Sigmoid colon (tissue), 6 donors: ENCODE measurements at regions not wholly inside any gene's neighbourhood (a gene's known extent, or its start where the extent isn't known, plus 50 kb on each side); places are given as distances from the start of the nearest gene placed in this dataset.

ENCODE experiments used
- DNase-seq: peaks from one replicate; pipeline ENCODE4 v3.0.0-alpha.2; 2019
- H3K27ac ChIP-seq, 4 donors: fragments of 200-600 bp; sonication (generic); one replicate each; pipeline ENCODE4 v1.5.1; 2016 to 2019; ENCODE audit warnings: mild to moderate bottlenecking in 1 of 4
- H3K27me3 ChIP-seq, 3 donors: fragments of 200-600 bp; sonication (generic); one replicate each; pipeline ENCODE4 v1.5.1; 2019; ENCODE audit warnings: mild to moderate bottlenecking in 1 of 3
- H3K36me3 ChIP-seq, 4 donors: fragments of 200-600 bp; sonication (generic); one replicate each; pipeline ENCODE4 v1.5.1; 2016 to 2019
- H3K4me1 ChIP-seq, 4 donors: fragments of 200-600 bp; sonication (generic); one replicate each; pipeline ENCODE4 v1.5.1; 2017 to 2019
- H3K4me3 ChIP-seq, 4 donors: fragments of 200-600 bp; sonication (generic); one replicate each; pipeline ENCODE4 v1.5.1; 2017 to 2019; ENCODE audit warnings: mild to moderate bottlenecking in 2 of 4, moderate library complexity in 1 of 4
- H3K9me3 ChIP-seq, 4 donors: fragments of 200-600 bp in 3 of 4; sonication (generic) in 3 of 4; one replicate each; pipeline versions ENCODE4 v1.5.1 to v1.6.1; 2013 to 2019
- EP300 ChIP-seq, 4 donors: sonication (generic); formaldehyde crosslinking; IDR thresholded peaks; one replicate each; pipeline ENCODE4 v1.6.1; 2017; ENCODE audit warnings: antibody characterized with exemption in 4 of 4
- POLR2A ChIP-seq, 2 donors: fragments of 450-650 bp; IDR thresholded peaks; one replicate each; pipeline ENCODE4 v1.6.1; 2016; ENCODE audit warnings: antibody characterized with exemption in 2 of 2, mild to moderate bottlenecking in 2 of 2, moderate library complexity in 2 of 2
- POLR2AphosphoS5 ChIP-seq, 4 donors: sonication (generic); formaldehyde crosslinking; IDR thresholded peaks; one replicate each; pipeline ENCODE4 v1.6.1; 2017; ENCODE audit warnings: antibody characterized with exemption in 4 of 4
- WGBS, 2 donors: extraction: QIAGEN DNeasy Blood & Tissue Kit; methylation state at CpG; one replicate each; pipeline ENCODE4 v1.1.7; 2013; 5-methylcytosine and 5-hydroxymethylcytosine counted together
- intact Hi-C: fragments of 100-400 bp; cut with DNase I; formaldehyde crosslinking; loops from one replicate; pipeline ENCODE4 v1.15.1; 2023
- TF ChIP-seq, protein P1 (sequence below), 4 experiments: fragments of 450-650 bp in 3 of 4; fragments of 200-600 bp in 1 of 4; IDR thresholded peaks; one replicate each; pipeline ENCODE4 v1.5.1; 2016 to 2019; ENCODE audit warnings: antibody characterized with exemption in 4 of 4, mild to moderate bottlenecking in 3 of 4, moderate library complexity in 2 of 4
- donor health status: healthy with polysubstance abuse.
- donor health status: healthy.

DNA sequence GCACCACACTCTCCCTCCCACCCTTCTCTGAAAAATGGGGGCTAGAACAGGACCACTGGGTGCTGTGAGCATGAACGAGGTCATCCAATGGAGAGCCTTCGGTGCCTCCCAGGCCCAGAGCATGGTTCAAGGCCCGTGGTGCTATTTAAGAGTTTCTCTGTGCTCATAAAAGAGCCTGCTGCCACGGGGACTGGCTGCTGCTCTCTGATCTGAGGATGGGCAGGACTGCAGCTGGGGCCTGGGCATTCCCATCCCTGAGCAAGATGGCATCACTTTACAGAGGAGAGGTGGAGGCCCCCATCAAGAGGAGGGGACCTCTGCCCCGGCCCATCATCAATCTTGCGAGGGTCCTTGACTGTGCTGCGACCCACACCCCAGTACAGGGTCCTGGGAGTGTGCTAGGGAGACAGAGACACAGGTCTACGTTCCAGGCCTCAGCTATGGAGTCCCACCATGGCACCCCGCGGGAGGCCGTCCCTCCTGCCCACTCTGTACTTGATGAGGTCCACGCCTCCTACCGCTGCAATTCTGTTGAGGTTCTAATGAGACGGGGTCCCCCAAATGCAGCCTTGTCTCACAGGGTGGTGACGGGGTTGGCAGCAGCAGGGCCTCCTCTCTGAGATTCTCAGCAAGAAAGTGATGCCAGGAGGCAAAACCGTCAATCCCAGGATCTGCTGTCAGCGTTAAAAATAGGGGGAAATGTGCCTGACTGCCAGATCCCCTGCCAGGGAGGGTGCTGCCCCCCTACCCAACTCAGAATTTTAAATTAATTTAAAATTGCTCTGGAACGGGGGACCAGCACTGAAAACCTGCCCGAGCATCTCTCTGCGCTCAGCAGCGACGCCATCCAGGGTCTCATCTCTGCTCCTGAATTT, 405.4 kb downstream of the SHANK2 start:
- intact Hi-C loops: no loop called here
- no peaks in the 10 kb centered on the region for H3K36me3 ChIP-seq
- WGBS, 2 donors: 92 to 93% methylated on average over 22 of the region's 22 CpGs
- no peak overlapping the region for H3K27ac ChIP-seq
- TF ChIP-seq, protein P1, sequence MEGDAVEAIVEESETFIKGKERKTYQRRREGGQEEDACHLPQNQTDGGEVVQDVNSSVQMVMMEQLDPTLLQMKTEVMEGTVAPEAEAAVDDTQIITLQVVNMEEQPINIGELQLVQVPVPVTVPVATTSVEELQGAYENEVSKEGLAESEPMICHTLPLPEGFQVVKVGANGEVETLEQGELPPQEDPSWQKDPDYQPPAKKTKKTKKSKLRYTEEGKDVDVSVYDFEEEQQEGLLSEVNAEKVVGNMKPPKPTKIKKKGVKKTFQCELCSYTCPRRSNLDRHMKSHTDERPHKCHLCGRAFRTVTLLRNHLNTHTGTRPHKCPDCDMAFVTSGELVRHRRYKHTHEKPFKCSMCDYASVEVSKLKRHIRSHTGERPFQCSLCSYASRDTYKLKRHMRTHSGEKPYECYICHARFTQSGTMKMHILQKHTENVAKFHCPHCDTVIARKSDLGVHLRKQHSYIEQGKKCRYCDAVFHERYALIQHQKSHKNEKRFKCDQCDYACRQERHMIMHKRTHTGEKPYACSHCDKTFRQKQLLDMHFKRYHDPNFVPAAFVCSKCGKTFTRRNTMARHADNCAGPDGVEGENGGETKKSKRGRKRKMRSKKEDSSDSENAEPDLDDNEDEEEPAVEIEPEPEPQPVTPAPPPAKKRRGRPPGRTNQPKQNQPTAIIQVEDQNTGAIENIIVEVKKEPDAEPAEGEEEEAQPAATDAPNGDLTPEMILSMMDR (IDR thresholded peaks at IDR 0.05): no peak
- TF ChIP-seq EP300 (IDR thresholded peaks at IDR 0.05): no peak
- TF ChIP-seq POLR2AphosphoS5 (IDR thresholded peaks at IDR 0.05): no peak
- TF ChIP-seq POLR2A (IDR thresholded peaks at IDR 0.05): no peak
- H3K27me3 ChIP-seq: no peaks in the 10 kb centered on the region
- no peak for DNase-seq
- H3K4me1 ChIP-seq: no peaks in the 10 kb centered on the region
- no peaks in the 10 kb centered on the region for H3K9me3 ChIP-seq
- H3K4me3 ChIP-seq: no peak overlapping the region

- no peaks in the 10 kb centered on the region for H3K36me3 ChIP-seq
- H3K27ac ChIP-seq: no peak overlapping the region
- intact Hi-C loops: no loop called here
- no peak overlapping the region for H3K4me3 ChIP-seq
- 91 to 95% methylated on average over 13 of the region's 13 CpGs for WGBS, 2 donors
- no peaks in the 10 kb centered on the region for H3K27me3 ChIP-seq
- no peak for DNase-seq
- H3K9me3 ChIP-seq: no peaks in the 10 kb centered on the region
- no peaks in the 10 kb centered on the region for H3K4me1 ChIP-seq
- TF ChIP-seq EP300 (IDR thresholded peaks at IDR 0.05) (no peak), POLR2AphosphoS5 (IDR thresholded peaks at IDR 0.05) (no peak), POLR2A (IDR thresholded peaks at IDR 0.05) (no peak)
- TF ChIP-seq, protein P1 (IDR thresholded peaks at IDR 0.05): no peak
Observed at GRCh38 chr11:70848243-70848750, 404.1 kb downstream of the SHANK2 start.

DNA sequence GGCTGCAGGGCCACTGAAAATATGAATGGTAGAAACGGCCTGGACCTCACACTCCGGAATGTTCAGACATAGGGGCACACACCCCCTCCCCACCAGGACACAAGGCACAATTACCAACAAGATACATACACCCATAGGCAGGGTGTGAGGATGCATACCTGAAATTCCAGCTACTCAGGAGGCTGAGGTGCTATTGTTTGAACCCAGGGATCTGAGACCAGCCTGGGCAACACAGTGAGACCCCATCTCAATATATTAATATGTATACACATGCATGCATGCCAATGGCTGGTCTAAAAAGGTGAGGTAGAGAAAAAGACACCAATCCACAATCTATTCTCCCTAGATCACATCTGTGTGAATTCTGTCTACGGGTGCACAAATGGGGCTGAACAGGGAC, 403.3 kb downstream of the SHANK2 start:
- Histone ChIP-seq H3K9me3 (no peaks in the 10 kb centered on the region), H3K4me1 (no peaks in the 10 kb centered on the region), H3K27ac (no peak overlapping the region), H3K4me3 (no peak overlapping the region), H3K36me3 (no peaks in the 10 kb centered on the region), H3K27me3 (no peaks in the 10 kb centered on the region)
- TF ChIP-seq, protein P1 (IDR thresholded peaks at IDR 0.05): no peak
- TF ChIP-seq POLR2A (IDR thresholded peaks at IDR 0.05) (no peak), EP300 (IDR thresholded peaks at IDR 0.05) (no peak), POLR2AphosphoS5 (IDR thresholded peaks at IDR 0.05) (no peak)
- no peak for DNase-seq
- WGBS, 2 donors: 84 to 88% methylated on average over 3 of the region's 3 CpGs
- intact Hi-C loops: no loop called here

DNA sequence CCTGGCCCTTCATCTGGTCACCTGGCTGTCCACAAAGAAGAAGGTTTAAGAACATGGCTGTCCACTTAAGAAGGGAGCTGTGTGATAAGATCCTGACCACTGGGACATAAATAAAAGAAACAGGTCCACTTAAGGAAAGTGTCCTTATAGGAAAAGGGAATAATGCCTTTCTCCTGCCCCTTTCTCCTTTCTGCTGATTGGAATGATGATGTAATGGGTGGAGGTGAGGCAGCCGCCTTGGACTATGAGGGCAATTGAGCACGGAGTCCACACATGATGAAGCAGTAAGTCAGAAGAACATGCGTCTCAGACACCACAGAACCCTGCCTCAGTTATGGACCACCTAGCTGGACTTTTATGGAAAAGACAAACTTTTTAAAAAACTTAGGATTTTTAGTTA, 401.1 kb downstream of the SHANK2 start:
- Histone ChIP-seq H3K9me3 (no peaks in the 10 kb centered on the region), H3K4me1 (no peaks in the 10 kb centered on the region), H3K27ac (no peak overlapping the region), H3K27me3 (no peaks in the 10 kb centered on the region), H3K36me3 (no peaks in the 10 kb centered on the region), H3K4me3 (no peak overlapping the region)
- WGBS, 2 donors: 93 to 94% methylated on average over 3 of the region's 3 CpGs
- intact Hi-C loops: no loop called here
- TF ChIP-seq, protein P1 (IDR thresholded peaks at IDR 0.05): no peak
- TF ChIP-seq POLR2AphosphoS5 (IDR thresholded peaks at IDR 0.05): no peak
- no peak for TF ChIP-seq EP300 (IDR thresholded peaks at IDR 0.05)
- TF ChIP-seq POLR2A (IDR thresholded peaks at IDR 0.05): no peak
- DNase-seq: no peak
